ENCODE measurements at regions not wholly inside any gene's neighbourhood (a gene's known extent, or its start where the extent isn't known, plus 50 kb on each side); places are given as distances from the start of the nearest gene placed in this dataset.

DNA sequence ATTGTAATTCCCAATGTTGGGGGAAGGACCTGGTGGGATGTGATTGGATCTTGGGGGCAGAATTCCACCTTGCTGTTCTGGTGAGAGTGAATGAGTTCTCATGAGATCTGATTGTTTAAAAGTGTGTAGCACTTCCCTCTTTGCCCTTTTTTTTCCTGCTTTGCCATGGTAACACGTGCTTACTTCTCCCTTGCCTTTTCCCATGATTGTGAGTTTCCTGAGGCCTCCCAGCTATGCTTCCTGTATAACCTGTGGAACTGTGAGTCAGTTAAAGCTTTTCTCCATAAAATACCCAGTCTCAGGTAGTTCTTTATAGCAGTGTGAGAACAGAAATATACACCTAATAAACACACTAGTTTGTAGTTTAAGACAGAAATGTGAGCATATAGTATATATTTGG, 166.8 kb upstream of the MAGI2 start:
- Histone ChIP-seq H3K27me3 (replicated peaks; ENCODE audit: insufficient read depth) (no peaks in the 10 kb centered on the region), H3K9me3 (no peaks in the 10 kb centered on the region), H3K36me3 (no peaks in the 10 kb centered on the region), H3K27ac (no peak overlapping the region), H3K4me3 (no peak overlapping the region), H3K4me1 (ENCODE audit: control insufficient read depth in 1 of 2, low read depth in 2 of 2) (no peaks in the 10 kb centered on the region)
- ATAC-seq (ENCODE audit: insufficient number of reproducible peaks, low FRiP score, low read depth) (no peak), DNase-seq (ENCODE audit: low spot score) (no peak)
- TF ChIP-seq CTCF (IDR thresholded peaks at IDR 0.05) = no peak

GRCh38 chr7:79619216-79619615, 165.7 kb upstream of the MAGI2 start:
- DNase-seq (ENCODE audit: low spot score) = no peak

DNA sequence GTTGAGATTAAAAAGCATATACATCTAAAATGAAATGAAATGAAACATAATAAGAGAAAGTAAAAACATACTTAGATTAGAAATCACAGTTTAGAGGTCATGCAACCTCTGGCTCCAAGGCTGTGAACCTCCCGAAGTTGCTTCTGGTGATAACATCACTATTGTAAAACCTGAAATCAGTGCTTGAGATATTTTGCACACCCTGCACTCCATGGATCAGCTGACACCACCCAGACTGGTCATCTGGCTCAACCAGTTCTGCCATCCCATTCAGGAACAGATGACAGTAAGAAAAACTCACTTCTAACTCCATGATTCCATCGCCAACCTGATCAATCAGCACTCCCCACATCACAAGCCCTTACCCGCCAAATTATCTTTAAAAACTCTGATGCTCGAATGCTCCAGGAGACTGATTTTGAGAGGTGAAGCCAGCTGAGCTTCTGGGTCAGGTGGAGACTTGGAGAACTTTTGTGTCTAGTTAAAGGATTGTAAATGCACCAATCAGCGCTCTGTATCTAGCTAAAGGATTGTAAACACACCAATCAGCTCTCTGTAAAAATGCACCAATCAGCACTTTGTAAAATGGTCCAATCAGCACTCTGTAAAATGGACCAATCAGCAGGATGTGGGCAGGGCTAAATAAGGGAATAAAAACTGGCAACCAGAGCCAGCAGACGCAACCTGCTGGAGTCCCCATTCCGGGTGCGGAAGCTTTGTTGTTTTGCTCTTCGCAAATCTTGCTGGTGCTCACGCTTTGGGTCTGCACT, 162.6 kb upstream of the MAGI2 start:
- no peak for TF ChIP-seq CTCF (IDR thresholded peaks at IDR 0.05)
- no peaks in the 10 kb centered on the region for H3K4me1 ChIP-seq (ENCODE audit: control insufficient read depth in 1 of 2, low read depth in 2 of 2)
- ATAC-seq (ENCODE audit: insufficient number of reproducible peaks, low FRiP score, low read depth) (no peak), DNase-seq (ENCODE audit: low spot score) (no peak)
- no peaks in the 10 kb centered on the region for H3K27me3 ChIP-seq (replicated peaks; ENCODE audit: insufficient read depth)
- no peaks in the 10 kb centered on the region for H3K36me3 ChIP-seq
- no peaks in the 10 kb centered on the region for H3K9me3 ChIP-seq
- no peak overlapping the region for H3K27ac ChIP-seq
- H3K4me3 ChIP-seq = no peak overlapping the region

More at GRCh38 chr7:79619216-79619615, 165.7 kb upstream of the MAGI2 start:
- no peaks in the 10 kb centered on the region for H3K9me3 ChIP-seq
- H3K27me3 ChIP-seq (replicated peaks; ENCODE audit: insufficient read depth) = no peaks in the 10 kb centered on the region
- no peak for TF ChIP-seq CTCF (IDR thresholded peaks at IDR 0.05)
- no peak overlapping the region for H3K4me3 ChIP-seq
- no peaks in the 10 kb centered on the region for H3K4me1 ChIP-seq (ENCODE audit: control insufficient read depth in 1 of 2, low read depth in 2 of 2)
- no peak for ATAC-seq (ENCODE audit: insufficient number of reproducible peaks, low FRiP score, low read depth)
- H3K27ac ChIP-seq = no peak overlapping the region
- H3K36me3 ChIP-seq = no peaks in the 10 kb centered on the region

- TF ChIP-seq CTCF (IDR thresholded peaks at IDR 0.05) = no peak
- H3K27me3 ChIP-seq (replicated peaks; ENCODE audit: insufficient read depth) = no peaks in the 10 kb centered on the region
- no peaks in the 10 kb centered on the region for H3K4me1 ChIP-seq (ENCODE audit: control insufficient read depth in 1 of 2, low read depth in 2 of 2)
- DNase-seq (ENCODE audit: low spot score) (no peak), ATAC-seq (ENCODE audit: insufficient number of reproducible peaks, low FRiP score, low read depth) (no peak)
- H3K4me3 ChIP-seq = no peak overlapping the region
- H3K9me3 ChIP-seq = no peaks in the 10 kb centered on the region
- no peak overlapping the region for H3K27ac ChIP-seq
- H3K36me3 ChIP-seq = no peaks in the 10 kb centered on the region
Observed at GRCh38 chr7:79615466-79615865, 162.0 kb upstream of the MAGI2 start.

- Histone ChIP-seq H3K4me1 (ENCODE audit: control insufficient read depth in 1 of 2, low read depth in 2 of 2) (no peaks in the 10 kb centered on the region), H3K27me3 (replicated peaks; ENCODE audit: insufficient read depth) (no peaks in the 10 kb centered on the region), H3K9me3 (no peaks in the 10 kb centered on the region), H3K27ac (no peak overlapping the region), H3K36me3 (no peaks in the 10 kb centered on the region), H3K4me3 (no peak overlapping the region)
- ATAC-seq (ENCODE audit: insufficient number of reproducible peaks, low FRiP score, low read depth) (no peak), DNase-seq (ENCODE audit: low spot score) (no peak)
- TF ChIP-seq CTCF (IDR thresholded peaks at IDR 0.05) = no peak
Observed at GRCh38 chr7:79612903-79613302, 159.4 kb upstream of the MAGI2 start.

All from thoracic aorta (tissue), 2 donors.